ENCODE measurements at regions not wholly inside any gene's neighbourhood (a gene's known extent, or its start where the extent isn't known, plus 50 kb on each side); places are given as distances from the start of the nearest gene placed in this dataset.

GRCh38 chr20:16166737-16167136 lies 406.5 kb downstream of the KIF16B start:
- ChIA-PET CTCF (interaction anchor here (0.6 kb wide), 1 partner anchor 24 kb away, joined by 9 read pairs; no protein-coding TSS in a partner anchor), POLR2A (ENCODE audit: unreplicated experiment) (no interaction called here)
- no peak overlapping the region for H3K9ac ChIP-seq (ENCODE audit: low read depth, low read length)
- no peaks in the 10 kb centered on the region for H3K36me3 ChIP-seq (ENCODE audit: control insufficient read depth, insufficient read depth, low read length)
- no peak overlapping the region for H4K8ac ChIP-seq (ENCODE audit: low read depth in 2 of 2, low read length in 2 of 2)
- DNase-seq, result no peak
- H3K9me3 ChIP-seq (ENCODE audit: control insufficient read depth, insufficient read depth, low read length), result peaks cover 8% of the 10 kb centered on the region
- no peak overlapping the region for H3K4me2 ChIP-seq (ENCODE audit: low read depth, low read length)
- no peaks in the 10 kb centered on the region for H3K9me1 ChIP-seq (ENCODE audit: insufficient read depth, low read length)
- H3K79me1 ChIP-seq (ENCODE audit: low read depth in 1 of 2, low read length in 2 of 2), result no peaks in the 10 kb centered on the region
- H3K4ac ChIP-seq (ENCODE audit: low read depth, low read length), result no peak overlapping the region
- H3K4me1 ChIP-seq (ENCODE audit: control insufficient read depth, insufficient read depth, low read length), result no peaks in the 10 kb centered on the region
- H2BK120ac ChIP-seq (ENCODE audit: low read depth, low read length), result no peak overlapping the region
- H4K5ac ChIP-seq (ENCODE audit: low read depth, low read length), result no peak overlapping the region
- WGBS, 2 experiments (ENCODE audit: extremely low coverage in 2 of 2, insufficient read length in 1 of 2), result no CpG with 5 or more reads among the region's 6 CpGs
- no peak overlapping the region for H4K91ac ChIP-seq (ENCODE audit: insufficient read depth, low read depth, low read length)
- BruUV-seq (replicated peaks), result no TSS peak
- intact Hi-C loops (cut with micrococcal nuclease), result no loop called here
- H3K27ac ChIP-seq (ENCODE audit: insufficient read depth, low read length), result no peak overlapping the region
- no peak overlapping the region for H2AK5ac ChIP-seq (ENCODE audit: low read depth, low read length)
- ATAC-seq (ENCODE audit: low read depth), result no peak
- no peak for TF ChIP-seq FOS (IDR thresholded peaks at IDR 0.05; ENCODE audit: low read depth, low read length)
- H3K23ac ChIP-seq (ENCODE audit: low read depth, low read length), result no peak overlapping the region
- in situ Hi-C loops (cut with MboI; ENCODE audit: low sequenced_read_pairs), result no loop called here
- dilution Hi-C loops (cut with HindIII; ENCODE audit: low sequenced_read_pairs, unreplicated experiment), result no loop called here
- H2BK15ac ChIP-seq (ENCODE audit: low read depth, low read length), result no peak overlapping the region
- no peak overlapping the region for H2AK9ac ChIP-seq (replicated peaks; ENCODE audit: low read depth, low read length, poor library complexity)
- H3K27me3 ChIP-seq (ENCODE audit: control insufficient read depth, insufficient read depth, low read length), result no peaks in the 10 kb centered on the region
- no peak overlapping the region for H3K4me3 ChIP-seq (ENCODE audit: insufficient read depth, low read depth, low read length)
- no peak overlapping the region for H3K14ac ChIP-seq (replicated peaks; ENCODE audit: low read depth, low read length)
- H2BK5ac ChIP-seq (ENCODE audit: low read depth, low read length, poor library complexity, severe bottlenecking), result no peak overlapping the region
- H2BK20ac ChIP-seq (ENCODE audit: low read depth, low read length), result no peak overlapping the region
- H3K18ac ChIP-seq (ENCODE audit: low read depth, low read length), result no peak overlapping the region
- H2AFZ ChIP-seq (replicated peaks; ENCODE audit: low read length, poor library complexity), result no peak overlapping the region
- H3K56ac ChIP-seq (ENCODE audit: extremely low read depth, insufficient read depth, low read length), result no peak overlapping the region
- H4K20me1 ChIP-seq (ENCODE audit: insufficient read depth, low read length), result no peaks in the 10 kb centered on the region
